Fibroblast of skin of left quadriceps (primary cell): ENCODE measurements at regions not wholly inside any gene's neighbourhood (a gene's known extent, or its start where the extent isn't known, plus 50 kb on each side); places are given as distances from the start of the nearest gene placed in this dataset.

ENCODE experiments used
- DNase-seq, 2 experiments: peaks; one replicate each; pipeline ENCODE4 v3.0.0-alpha.2; 2013; ENCODE audit warnings: low read depth in 2 of 2

DNA sequence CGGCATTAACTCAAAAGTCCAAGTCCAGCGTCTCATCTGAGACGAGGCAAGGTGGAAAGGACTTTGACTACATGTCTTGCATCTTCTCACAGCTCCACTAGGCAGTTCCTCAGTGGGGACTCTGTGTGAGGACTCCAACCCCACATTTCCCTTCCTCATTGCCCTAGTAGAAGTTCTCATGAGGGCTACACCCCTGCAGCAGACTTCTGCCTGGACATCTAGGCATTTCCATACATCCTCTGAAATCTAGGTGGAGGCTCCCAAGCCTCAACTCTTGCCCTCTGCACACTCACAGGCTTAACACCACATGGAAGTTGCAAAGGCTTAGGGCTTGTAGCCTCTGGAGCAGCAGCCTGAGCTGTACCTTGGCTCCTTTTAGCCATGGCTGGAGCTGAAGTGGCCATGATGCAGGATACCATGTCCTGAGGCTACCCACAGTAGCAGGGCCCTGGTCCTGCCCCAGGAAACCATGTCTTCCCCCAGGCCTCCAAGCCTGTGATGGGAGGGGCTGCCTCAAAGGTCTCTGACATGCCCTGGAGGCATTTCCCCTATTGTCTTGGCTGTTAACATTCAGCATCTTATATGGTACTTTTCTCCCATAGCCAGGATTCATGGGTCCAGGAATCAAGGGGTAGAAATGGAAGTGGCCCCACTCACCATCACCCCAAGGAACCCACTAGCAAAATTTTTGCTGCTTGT lies 194.6 kb upstream of the KCNG1 start:
- DNase-seq, result no peak

GRCh38 chr20:51216850-51217249 lies 193.9 kb upstream of the KCNG1 start:
- DNase-seq, result no peak

DNA sequence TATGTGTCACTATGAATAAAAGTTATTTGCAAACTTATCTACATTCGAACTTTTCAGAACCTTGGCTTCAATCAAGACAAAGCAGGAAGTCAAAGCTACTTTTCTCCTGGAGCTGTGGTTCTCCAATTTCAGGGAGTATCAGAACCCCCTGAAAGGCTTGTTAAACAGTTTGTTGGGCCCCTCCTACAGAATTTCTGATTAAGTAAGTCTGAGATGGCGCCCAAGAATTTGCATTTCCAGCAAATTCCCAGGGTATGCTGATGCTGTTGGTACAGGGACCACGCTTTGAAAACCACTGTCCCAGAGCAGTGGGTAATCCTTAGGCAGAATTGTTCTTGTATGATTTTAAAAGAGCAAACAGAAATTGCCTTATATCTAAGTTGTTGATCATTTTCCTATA lies 189.9 kb upstream of the KCNG1 start:
- no peak for DNase-seq

DNA sequence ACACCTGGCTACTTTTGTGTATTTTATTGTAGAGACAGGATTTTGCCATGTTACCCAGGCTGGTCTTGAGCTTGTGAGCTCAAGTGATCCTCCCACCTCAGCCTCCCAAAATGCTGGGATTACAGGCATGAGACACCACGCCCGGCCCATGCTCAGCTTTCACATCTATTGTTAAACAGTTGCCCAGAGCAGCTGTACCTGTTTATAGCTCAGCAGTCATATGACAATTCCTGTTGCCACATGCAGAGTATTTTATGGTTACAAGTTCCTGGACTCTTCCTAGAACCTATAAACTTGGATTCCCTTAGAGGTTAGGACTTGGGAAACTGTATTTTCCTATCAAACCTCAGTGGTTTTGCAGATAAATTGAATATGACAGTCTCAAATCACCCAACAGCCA lies 188.3 kb upstream of the KCNG1 start:
- DNase-seq, result no peak

GRCh38 chr20:51210084-51210483 lies 187.2 kb upstream of the KCNG1 start:
- DNase-seq, result no peak

GRCh38 chr20:51208162-51208561 lies 185.3 kb upstream of the KCNG1 start:
- DNase-seq, result no peak

GRCh38 chr20:51206032-51206662 lies 183.2 kb upstream of the KCNG1 start:
- no peak for DNase-seq

DNA sequence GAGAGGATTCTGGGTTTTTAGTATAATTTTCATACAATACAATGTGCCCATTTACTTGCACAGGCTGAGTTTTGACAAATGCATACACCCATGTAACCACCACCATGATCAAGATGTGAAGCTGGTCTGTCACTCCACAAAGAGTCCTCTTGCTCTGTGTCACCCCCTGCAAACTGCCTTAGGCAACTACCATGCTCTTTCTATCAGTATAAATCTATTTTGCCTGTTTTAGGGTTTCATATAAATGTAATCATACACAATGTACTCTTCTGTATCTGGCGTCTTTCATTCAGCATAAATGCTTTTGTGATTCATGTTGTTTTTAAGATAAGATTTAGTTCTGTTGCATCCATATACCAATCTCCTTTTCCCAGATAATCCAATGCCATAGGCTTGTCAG lies 181.9 kb upstream of the KCNG1 start:
- no peak for DNase-seq

DNA sequence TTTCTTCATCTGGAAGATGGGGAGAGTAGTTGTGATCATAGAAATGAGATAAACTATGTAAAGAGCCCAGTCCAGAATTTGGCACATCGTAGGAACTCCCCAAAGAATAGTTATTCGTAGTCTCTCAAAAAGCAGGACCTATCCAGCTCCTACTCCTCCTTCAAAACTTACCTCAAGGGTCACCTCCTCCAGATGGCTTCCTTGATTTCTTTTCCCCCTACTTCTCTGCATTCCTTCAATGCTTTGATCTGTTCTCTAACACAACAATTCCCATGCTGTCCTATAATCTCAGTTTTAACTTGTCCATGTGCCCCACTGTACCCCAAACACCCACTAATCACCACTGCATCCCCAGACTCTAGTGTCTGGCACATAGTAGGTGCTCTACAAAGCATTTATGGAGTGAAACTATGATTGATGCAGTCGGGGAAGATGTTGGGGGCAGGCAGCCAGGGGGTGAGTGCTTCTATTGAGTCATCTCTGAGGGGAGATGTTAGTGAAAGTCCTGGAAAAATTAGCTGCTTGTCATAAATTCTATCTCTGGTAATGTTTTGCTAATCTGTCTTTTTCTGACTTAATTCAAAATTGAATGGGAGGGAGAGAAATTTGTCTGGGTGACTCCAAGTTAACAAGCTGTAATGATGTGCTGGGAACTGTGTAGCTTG lies 181.3 kb upstream of the KCNG1 start:
- DNase-seq, result no peak

DNA sequence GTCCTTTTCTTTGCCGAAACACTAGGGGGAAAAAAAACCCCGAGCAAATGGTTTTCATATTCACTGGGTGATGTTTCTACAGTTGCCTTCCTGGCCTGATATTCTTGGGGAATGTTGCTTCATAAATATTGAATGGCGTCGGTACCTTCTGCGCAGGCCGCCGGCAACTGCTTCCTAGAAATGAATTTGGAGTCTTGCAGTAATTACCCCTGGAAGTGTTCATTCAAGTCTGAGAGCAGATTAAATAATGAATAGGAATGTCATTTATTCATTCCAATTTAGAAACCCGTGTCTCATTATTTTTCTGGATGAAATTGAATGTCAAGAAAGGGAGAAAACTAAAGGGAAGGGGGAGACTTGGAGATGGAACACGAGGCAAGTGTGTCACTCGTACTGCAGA lies 179.4 kb upstream of the KCNG1 start:
- no peak for DNase-seq

GRCh38 chr20:51199920-51200319 lies 177.0 kb upstream of the KCNG1 start:
- no peak for DNase-seq

DNA sequence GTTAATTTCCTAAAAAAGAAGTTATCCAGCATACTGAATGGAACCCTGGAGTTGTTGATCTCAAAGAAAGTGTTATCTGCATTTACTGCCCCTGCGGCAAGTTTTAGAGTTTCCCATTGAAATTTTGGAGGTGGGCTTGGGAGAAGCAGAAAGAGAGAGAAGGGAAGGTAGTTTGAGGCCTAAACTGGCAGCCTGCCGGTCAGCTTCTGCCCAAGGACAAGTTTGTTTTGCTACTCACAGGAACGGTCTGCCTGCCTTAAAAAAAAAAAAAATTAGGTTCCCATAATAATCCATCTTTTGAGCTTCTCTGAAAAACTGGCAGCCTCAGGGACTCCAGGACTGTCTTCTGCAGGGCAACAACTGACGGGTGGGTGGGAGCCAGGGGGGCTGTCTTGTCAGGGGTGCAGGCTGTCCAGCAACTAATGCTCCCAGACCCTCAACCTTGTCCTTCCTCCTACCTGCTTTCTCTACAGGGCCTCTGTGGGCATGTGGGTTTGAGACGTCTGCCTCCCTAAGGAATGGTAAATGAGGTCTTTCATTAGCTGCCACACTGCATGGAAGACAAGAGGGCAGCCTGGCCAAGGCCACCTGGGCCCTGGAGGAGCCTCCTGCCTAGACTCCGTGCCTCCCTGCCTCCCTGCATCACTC lies 176.1 kb upstream of the KCNG1 start:
- DNase-seq, result no peak

DNA sequence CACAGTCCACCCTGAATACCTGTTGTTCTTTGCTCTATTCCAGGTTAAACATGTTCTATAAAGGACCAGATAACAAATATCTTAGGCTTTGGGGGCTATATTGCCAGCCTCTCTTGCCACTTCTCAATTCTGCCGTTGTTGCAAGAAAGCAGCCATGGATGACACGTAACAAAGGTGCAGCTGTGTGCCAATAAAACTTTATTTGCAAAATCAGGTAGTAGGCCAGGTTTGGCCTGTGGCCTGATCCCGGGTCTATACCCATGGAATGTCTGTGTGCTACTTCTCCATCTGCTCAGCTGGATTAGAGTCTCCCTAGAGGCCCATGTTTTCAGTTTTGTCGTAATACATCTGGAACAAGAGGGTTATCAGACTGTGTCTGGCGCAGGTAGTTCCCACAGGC lies 175.3 kb upstream of the KCNG1 start:
- DNase-seq, result no peak

GRCh38 chr20:51196991-51197651 lies 174.2 kb upstream of the KCNG1 start:
- no peak for DNase-seq

DNA sequence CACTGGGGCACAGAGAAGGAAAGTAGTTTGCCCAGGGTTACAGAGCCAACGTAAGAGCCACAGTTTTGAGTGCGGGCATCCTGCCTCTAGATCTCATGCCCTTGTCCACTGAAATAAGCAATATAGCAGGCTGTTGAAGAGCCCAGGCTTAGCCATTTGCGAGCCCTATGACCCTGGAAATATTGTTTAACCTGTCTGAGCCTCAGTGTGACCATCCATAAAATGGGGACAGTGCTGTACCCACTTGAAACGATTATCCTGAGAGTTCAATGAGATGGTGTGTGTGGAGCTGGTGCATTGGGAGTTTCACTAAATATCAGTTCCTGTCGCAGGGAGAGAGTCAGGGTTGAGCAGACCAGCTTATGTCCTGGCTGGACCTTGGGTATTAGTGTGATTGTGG lies 173.1 kb upstream of the KCNG1 start:
- DNase-seq, result no peak

DNA sequence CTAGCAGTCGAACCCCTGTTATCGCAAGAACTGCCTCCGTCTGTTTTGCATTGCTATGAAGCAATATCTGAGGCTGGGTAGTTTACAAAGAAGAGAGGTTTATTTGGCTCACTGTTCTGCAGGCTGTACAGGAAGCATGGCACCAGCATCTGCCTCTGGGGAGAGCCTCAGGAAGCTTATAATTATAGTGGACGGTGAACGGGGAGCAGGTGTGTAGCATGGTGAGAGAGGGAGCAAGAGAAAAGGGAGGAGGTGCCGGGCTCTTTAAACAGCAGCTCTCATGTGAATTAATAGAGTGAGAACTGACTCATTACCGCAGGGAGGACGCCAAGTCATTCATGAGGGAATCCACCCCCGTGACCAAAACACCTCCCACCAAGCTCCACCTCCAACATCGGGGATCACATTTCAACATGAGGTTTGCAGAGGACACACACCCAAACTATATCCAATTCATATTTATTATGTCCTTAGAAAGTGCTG lies 172.6 kb upstream of the KCNG1 start:
- DNase-seq, result peak in 1 of 2 experiments; percentile 31

DNA sequence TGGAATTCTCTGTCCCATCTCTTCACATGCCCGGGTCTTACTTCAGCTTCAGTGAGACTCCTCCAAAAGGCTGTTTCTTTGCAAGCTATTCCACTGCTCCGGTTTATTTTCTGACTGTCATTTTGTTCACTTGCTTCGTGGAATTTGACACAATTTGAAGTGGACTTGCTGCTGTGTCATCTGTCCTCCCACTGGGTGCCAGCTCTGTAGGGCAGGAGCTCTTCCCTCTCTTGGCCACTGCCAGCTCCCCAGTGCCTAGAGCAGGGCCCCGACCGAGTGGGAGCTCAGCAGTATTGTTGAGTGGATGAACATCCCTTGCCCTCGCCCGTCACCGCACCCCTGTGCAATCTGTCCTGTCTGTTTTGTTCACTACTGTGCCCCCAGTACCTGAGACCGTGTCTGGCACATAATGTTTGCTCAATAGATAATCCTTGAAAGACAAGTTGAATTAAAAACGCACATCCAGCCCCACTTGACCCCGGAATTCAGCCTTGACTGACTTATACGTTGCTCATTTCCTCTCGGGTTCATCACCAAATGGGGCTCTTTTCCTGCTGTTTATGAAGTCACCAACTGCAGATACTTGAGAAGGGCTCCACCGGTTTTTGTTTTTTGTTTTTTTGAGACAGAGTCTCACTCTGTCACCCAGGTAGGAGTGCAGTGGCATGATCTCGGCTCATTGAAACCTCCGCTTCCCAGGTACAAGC lies 170.3 kb upstream of the KCNG1 start:
- no peak for DNase-seq

- no peak for DNase-seq
Measured at GRCh38 chr20:51190783-51191180, 167.9 kb upstream of the KCNG1 start.

DNA sequence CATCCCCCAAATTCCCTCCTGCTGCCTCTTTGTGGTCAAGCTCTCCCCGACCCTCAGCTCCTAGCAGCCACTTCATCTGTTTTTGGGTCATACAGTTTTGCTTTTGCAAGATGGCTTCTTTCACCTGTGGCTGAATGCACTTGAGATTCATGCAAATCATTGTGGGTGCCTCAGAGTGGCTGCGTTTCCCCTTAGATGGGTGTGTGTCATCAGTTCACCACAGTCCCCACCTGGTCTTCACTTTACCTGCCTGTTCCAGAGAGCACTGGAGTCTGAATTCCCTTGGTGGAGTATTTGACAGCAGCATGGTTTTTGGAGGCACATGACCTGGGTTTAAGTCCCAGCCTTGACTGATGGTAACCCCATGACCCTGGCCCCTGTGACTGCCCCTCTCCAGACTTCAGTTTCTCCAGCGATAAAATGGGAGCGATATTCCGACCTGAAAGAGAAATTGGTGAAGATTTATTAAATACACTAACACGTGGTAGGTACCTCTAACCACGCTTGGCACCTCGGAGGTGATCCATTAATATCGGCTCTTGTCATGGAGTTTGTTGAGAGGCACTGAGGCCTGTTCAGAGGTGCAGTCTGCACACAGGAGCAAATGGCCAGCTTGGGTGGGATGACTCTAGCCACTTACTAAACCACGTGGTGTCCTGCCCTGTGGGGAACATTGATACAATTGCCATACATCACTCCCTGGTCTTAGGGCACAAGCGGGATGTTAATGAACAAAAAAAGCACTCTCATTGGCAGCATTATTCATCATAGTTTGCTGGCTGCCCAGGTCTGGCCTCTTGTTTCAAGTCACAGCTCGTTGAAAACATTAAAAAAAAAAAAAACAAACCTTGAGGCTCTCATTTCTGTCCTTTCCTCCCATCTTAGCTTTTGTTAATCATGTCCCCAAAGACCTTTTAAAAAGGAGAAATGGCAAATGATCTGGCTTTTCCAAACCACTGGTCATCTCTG lies 167.2 kb upstream of the KCNG1 start:
- no peak for DNase-seq

GRCh38 chr20:51188941-51189340 lies 166.0 kb upstream of the KCNG1 start:
- DNase-seq, result no peak
